NCI-H345 treated with DMSO at 0.1 percent for 48 hours (cell line): ENCODE measurements at regions not wholly inside any gene's neighbourhood (a gene's known extent, or its start where the extent isn't known, plus 50 kb on each side); places are given as distances from the start of the nearest gene placed in this dataset.
"Not testable (repeated sequence)": the region's sequence is repeated elsewhere in the genome, so short reads cannot be mapped to it uniquely, and the experiment has no call there.

Experiments
- DNase-seq: peaks from one replicate; lab custom pipeline; 2025; ENCODE audit not compliant: unreplicated experiment; lab: John Stamatoyannopoulos, UW

DNA sequence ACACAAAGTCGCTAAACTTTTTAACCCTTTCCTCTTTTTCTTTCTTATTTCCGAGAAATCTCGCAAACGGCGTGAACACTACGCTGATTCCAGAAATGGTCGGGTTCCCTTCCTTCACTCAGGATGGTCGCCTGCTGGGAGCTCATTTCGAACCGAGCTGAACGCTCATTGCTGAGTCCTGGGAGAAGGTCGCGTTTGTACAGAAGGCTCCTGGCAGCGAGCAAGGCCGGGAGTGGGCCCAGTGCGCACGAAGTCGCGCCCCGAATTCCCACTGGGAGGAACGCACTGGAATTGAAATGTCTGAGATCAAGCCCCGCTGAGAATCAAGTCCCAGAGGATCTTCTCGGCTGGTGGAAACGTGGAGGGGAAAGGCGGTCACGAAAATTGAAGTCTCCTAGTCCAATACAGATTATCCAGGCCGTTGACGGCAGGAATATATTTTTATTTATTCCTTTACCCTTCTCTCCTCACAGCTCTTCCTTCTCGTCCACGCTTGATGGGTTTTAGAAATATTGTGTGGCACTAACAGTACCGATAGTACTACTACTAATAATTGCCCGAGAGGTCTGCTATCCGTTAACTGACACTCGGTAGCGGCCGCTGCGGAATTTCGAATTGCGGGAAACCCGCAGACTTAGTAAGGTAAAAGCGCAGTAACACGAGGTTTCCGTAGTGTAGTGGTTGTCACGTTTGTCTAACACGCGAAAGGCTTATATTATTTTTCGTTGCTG, 207.2 kb upstream of the ZNF184 start:
- no peak for DNase-seq

DNA sequence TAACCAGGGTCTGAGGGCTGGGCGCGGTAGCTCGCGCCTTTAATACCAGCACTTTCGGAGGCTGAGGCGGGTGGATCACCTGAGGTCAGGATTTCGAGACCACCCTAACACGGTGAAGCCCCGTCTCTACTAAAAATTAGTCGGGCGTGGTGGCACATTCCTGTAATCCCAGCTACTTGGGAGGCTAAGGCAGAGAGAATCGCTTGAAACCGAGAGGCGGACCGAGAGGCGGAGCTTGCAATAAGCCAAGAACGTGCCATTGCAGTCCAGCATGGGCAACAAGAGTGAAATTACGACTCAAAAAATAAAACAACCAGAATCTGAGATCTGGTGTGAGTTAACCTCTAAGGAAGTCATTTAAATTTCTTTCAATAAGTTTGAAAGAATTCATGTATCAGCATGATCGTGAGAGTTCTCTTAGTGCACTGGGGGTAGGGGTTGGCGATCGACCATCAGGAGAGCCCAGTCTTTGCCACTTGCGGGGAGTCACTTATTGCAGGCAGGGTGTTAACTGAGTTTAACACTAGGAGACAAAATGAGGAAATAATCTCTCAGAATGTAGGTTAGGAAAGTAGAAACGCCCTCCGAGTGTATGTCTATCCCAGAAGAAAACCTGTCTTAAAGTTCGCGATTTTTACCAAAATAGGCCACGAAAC, 206.5 kb upstream of the ZNF184 start:
- DNase-seq, result no peak

DNA sequence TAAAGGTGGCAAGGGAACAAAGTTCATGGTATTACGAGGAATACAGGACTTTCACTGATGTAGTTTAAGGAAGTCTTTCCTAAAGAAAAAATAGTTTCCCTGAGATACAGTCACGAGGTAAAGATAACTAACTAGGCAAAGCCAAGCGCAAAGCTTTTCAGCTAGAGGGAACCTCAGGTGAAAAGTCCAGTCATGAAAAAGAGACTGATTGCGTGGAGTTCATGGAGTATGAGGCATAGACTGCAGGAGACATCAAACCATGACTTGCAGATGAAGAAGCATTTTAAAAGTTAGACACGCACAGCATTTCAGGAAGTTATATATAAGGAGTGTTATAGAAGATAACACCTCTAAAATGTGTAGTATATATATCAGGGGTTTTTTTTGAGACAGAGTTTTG, 205.6 kb upstream of the ZNF184 start:
- DNase-seq, result no peak

DNA sequence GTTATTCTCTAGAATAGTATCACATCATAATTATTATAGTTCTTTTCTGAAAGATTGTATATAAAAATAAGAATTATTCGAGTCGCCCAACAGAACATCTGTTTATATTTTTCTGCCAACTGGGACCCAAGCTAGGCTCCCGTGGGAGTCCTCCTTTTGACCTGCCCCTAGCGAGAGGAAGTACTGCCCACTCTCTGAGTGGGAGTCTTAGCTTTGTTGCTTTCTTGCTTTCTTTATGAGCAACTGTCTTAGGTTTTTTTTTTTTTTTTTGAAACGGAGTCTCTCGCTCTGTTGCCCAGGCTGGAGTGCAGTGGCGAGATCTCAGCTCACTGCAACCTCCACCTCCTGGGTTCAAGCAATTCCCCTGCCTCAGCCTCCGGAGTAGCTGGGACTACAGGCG, 202.0 kb upstream of the ZNF184 start:
- DNase-seq, result no peak

DNA sequence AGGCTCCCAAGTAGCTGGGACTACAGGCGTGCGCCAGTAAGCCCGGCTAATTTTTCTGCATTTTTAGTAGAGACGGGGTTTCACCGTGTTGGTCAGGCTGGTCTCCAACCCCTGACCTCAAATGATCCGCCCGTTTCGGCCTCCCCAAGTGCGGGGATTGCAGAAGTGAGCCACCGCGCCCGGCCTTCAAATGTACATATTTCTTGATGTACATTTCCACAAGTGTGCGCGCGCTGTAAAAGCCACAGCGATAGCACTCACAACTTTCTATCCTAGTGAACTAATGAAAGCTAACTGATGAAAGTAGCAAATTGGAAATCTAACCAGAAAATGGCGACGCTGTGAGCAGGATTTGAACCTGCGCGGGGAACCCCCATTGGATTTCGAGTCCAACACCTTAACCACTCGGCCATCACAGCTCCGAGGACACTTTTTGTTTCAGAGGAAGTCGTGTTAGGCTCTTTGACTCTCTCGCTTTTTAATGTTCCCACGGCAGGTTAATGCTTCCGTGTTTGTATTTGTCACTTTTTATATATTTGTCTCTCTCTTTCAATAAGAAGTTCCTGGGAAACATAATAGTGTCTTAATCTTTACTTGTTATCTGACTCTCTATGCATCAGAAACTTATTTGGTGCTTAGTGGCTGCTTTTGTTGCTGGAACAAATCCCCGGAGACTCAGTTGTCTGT, 199.4 kb upstream of the ZNF184 start:
- peak; percentile 72 for DNase-seq

DNA sequence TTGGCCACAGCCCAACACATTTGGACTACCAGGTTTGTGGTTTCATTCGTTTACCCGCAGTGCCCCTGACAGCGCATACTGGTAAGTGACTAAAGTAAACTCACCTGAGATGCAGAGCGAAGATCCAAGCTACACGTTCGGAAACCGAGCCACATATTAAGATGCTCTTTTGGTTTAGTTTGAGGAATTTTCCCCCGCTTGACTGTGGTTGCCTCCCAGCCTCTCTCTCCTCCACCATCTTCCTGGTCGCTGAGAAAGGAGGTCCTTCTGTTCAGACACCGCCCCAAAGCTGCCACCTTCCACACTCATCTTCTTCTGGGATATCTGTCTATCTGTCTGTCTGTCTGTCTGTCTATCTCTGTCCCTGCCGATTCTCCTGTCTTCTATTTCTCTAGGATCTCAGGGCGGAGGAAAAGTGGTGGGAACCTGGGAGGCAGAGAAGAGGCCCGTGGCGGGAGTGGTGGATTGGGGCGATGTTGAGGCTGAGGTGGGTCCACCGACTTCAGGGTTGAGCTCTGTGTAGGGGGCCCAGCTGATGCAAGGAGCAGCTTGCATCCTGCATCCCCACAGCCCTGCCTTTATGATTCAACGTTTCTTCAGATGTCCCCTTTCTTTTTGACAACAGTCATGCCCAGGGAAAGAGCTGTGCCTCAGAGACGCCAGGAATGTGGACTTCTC, 196.9 kb upstream of the ZNF184 start:
- peak; percentile 35 for DNase-seq

DNA sequence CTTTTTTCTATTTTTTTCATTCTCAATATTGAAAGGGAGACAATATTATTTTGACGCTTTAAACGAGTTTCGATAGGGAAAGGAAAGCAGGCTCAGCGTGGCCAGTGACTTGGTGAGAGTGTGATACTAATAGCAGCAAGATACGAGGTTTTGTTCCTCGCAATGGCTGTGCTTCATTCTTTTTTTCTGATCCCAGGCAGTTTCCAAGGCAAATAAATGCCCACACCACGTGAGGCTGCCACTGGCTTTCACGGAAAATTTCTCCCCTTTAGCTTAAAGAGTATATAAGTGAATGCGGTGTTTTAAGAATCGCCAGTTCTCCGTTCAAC, 196.4 kb upstream of the ZNF184 start:
- no peak for DNase-seq

DNA sequence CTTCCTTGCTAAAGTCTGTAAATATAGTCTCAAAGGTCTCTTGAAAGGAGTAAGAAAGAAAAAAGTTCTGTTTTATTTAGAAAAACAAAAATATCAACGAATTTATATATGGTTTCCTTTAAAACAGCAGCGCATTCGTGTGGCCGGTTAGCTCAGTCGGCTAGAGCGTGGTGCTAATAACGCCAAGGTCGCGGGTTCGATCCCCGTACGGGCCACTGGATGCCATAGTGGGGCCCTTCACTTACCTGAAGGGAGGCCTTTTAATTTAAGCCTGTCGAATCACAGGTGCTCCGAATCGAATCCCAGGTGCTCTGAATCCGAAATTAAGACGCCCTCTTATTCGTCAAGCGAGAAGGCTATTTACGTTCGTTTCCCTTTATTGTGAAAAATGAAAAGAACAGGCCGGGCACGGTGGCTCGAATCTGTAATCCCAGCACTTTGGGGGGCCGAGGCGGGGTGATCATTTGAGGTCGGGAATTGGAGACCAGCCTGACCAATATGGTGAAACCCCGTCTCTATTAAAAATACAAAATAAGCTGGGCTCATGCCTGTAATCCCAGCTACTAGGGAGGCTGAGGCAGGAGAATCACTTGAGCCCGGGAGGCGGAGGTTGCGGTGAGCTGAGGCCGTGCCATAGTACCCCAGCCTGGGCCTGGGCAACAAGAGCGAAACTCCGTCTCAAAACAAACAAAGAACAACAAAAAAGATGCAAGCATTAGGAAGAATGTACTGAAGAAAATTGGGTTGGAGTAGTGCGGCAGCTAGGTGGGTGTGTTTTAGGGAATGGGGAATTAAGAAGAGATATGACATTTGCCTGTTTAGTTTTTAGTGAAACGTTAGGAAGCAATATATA, 195.8 kb upstream of the ZNF184 start:
- DNase-seq, result peak; percentile 80

DNA sequence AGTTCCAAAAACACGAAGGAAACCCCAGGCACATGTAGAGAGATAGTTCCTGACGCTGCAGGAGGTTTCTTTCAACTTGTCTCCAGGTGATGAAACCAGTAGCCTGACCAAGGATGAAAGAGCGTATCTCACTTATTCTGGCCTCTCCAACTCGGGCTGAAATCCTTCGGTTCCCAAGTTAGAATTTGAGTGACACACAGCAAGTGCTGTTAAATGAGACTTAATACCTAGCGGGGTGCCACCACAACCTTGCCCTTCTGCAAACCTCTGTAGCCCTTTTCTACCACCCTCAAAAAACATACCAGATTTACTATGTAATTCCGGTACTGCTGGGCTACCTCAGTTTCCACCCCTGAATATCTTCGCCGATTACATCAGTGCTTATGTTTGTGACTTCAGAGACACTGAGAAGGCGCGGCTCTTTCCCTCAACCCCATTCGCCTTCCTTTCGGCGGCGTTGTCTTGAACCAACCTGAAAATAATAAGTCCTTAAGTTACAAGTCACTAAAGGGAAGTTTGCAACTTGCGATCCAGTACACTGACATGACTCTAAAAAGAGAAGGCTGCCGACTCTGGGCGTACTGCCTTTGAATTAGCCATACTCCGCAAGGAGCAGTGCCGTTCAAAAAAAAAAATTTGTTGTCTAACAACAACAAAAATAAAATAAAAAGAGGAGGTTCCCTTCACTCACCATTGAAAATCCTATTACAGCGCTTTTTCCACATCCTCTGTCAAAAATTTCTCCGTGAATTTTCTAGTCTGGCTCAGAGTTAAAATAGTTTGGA, 194.9 kb upstream of the ZNF184 start:
- DNase-seq, result no peak

DNA sequence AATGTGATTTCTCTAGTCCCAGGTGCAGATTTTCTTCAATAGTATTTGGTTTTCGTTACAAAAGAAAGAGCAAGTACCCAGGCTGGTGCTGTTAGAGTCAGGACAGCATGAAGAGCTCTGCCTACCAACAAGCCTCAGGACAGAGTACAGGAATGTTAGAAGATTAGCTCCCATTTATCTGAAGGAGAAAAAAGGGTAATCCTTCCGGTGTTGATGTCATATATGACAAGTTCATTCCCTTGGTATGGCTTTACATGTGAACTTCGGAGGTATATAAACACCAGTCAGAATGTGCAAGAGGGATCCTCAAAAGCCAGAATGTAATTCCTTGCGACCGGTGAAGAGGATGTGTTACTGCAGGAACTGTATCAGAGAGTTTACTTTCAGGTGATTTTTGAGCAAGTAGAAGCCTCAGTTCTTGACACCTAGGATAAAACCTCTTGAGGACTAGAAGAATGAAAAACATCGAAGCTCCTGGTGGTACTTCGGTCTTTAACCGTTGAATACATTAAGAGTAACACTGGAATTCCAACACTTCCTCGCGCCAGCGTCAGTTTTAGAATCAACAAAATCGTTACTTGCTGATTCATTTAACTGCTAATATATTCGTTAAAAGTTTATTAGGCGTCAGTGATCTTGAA, 194.2 kb upstream of the ZNF184 start:
- DNase-seq, result no peak

DNA sequence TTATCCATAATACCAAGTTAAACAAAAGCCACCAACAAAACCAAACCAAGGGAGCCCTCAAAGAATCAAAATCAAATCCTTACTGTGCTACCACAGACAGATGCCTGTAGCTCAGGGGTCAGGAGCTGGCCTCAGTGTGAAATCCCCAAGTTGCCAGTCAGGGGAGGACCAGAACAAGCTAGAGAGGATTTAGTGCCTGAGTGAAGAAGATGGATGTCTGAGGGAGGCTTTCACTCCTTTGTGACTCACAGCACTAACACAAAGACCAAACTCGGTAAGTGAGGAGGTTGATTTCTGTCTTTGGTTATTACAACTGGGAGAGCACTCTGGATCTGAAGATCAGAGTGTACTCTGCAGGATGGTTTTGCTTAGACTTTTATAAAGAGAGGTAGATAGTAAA, 189.9 kb upstream of the ZNF184 start:
- no peak for DNase-seq

DNA sequence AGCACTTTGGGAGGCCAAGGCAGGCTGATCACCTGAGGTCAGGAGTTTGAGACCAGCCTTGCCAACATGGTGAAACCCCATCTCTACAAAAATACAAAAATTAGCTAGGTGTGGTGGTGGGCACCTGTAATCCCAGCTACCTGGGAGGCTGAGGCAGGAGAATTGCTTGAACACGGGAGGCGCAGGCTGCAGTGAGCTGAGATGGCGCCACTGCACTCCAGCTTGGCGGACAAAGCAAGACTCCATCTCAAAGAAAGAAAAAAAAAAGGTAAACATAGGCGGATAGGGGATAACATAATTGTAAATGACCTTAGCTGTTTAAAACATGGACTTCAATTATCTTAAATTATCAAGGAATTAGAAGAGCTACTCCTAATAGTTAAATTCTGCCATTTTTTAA, 189.3 kb upstream of the ZNF184 start:
- not testable (repeated sequence) for DNase-seq

DNA sequence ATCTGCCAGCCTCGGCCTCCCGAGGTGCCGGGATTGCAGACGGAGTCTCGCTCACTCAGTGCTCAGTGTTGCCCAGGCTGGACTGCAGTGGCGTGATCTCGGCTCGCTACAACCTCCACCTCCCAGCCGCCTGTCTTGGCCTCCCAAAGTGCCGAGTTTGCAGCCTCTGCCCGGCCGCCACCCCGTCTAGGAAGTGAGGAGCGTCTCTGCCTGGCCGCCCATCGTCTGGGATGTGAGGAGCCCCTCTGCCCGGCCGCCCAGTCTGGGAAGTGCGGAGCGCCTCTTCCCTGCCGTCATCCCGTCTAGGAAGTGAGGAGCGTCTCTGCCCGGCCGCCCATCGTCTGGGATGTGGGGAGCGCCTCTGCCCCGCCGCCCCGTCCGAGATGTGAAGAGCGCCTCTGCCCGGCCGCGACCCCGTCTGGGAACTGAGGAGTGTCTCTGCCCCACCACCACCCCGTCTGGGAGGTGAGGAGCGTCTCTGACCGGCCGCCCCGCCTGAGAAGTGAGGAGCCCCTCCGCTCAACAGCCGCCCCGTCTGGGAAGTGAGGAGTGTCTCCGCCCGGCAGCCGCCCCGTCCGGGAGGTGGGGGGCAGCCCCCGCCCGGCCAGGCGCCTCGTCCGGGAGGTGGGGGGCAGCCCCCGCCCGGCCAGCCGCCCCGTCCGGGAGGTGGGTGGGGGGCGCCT, 180.4 kb upstream of the ZNF184 start:
- DNase-seq, result not testable (repeated sequence)

DNA sequence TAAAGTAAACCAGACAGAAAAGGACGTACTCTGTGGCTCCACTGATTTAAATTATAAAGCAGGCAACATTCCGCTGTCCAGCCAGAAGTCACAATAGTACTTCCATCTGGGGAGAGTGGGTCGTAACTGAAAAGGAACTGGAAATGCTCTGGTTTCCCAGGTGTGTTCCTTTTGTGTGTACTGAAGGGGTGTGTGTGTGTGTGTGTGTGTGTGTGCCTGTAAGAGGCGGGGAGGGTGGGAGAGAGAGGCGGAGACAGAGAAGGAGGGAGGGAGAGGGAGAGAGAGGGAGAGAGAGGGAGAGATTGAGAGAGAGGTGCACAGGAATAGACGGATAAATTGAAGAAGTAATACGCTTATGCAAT, 178.4 kb upstream of the ZNF184 start:
- DNase-seq, result no peak

DNA sequence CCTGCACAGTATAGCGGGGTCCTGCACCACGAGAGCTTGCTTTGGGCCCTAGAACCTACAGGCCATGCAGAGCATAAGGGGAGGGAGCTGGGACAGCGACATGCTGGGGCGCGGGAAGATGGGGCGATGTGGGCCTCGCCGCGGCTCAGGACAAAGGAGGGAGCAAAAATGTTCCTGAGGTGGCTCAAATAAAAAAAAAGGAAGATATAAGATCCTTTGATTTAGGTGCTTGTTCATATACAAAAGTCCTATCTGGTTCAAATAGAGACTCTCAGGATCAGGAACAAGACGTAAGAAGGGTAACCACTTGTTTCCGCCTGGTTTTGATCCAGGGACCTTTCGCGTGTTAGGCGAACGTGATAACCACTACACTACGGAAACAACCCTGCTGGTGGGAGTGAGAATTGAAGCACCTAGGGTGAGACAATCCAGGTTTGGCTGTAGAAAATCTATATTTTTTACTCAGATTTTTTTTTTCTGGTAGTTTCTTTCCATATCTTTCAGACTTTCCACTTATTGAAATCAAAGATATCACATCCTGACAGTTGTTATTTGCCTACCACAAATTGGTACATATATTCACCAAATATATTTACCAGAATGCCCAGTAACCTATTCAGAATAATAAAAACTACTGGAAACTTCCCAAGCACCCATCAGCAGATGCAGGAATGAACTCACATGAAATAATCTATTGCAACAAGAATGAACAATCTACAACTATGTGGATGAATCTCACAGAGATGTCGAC, 177.9 kb upstream of the ZNF184 start:
- DNase-seq, result no peak

DNA sequence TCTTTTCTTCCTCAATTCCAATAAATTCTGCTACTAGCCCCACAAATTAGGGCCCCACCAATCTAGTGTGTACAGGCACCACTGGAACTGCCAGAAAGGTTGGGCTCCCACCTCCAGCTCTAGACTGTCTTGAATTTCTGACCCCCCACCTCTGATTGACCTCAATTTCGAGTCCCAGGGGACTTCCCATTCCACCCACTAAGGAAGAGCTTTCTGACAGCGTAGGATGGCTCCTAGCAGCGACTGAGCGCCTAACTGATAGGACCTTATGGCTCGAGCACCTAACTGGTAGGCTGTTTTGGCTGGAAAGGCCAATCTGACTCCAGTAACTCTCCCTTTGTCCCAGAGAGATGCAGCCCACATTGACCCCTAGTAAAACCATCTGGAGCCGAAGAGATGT, 171.6 kb upstream of the ZNF184 start:
- DNase-seq, result no peak

DNA sequence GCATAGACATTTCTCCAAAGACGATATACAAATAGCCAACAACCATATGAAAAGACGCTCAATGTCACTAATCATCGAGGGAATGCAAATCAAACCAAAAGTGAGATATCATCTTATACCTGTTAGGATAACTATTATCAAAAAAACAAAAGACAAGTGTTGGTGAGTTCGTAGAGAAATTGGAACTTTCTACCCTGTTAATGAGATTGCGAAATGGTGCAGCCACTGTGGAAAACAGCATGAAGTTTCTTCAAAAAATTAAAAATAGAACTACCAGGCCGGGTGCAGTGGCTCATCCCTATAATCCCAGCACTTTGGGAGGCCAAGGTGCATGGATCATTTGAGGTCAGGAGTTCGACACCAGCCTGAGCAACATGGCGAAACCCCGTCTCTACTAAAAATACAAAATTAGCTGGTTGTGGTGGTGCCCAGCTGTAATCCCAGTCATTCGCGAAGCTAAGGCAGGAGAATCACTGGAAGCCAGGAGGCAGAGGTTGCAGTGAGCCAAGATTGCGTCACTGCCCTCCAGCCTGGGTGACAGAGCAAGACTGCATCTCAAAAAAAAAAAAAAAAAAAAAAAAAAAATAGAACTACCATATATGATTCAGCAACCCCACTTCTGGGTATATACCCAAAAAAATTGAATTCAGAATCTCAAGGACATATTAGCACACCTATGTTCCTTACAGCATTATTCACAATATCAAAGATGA, 170.0 kb upstream of the ZNF184 start:
- DNase-seq, result no peak

DNA sequence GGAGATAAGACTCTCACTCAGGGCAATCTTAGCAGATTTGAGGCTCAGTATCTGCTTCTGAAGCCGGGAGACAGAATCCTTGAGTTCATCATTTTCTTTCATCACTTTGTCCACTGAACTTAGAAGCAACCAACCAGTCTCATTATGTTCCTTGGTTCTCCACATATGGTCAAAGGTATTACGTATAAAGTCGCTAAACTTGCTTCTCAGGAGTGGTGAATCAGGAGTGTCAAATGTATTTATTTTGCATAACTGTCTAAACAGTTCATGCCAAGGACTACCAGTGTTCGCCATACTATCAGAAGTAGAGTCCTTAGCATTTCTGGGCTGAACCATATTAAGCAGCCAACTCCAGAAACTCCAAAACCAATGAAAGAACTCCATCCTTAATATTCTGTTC, 163.0 kb upstream of the ZNF184 start:
- DNase-seq, result not testable (repeated sequence)
